ENCODE measurements at regions not wholly inside any gene's neighbourhood (a gene's known extent, or its start where the extent isn't known, plus 50 kb on each side); places are given as distances from the start of the nearest gene placed in this dataset.
A peak's percentile ranks its signal among the peaks of the same experiment; 100 is the strongest.

- no peak for DNase-seq
Measured at GRCh38 chr2:195396479-195396878, 260.5 kb upstream of the SLC39A10 start.

- no peak for DNase-seq
Measured at GRCh38 chr2:195395362-195395761, 261.7 kb upstream of the SLC39A10 start.

- DNase-seq: no peak
Measured at GRCh38 chr2:195392446-195393336, 264.3 kb upstream of the SLC39A10 start.

GRCh38 chr2:195390686-195391321, 266.2 kb upstream of the SLC39A10 start:
- DNase-seq: no peak

DNA sequence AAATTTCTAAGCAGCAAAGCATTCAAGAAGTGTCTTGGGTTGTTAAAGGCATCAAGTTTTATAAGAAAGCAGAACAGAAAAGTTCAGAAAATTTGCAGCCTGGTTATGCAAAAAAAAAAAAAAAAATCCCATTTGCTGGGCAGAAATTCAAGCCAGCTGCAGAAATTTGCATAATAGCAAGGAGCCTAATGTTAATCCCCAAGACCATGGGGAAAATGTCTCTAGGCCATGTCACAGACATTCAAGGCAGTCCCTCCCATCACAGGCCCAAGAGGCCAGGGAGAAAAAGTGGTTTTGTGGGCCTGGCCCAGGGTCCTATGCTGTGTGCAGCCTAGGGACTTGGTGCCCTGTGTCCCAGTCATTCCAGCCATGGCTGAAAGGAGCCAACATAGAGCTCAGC, 269.0 kb upstream of the SLC39A10 start:
- DNase-seq: no peak

DNA sequence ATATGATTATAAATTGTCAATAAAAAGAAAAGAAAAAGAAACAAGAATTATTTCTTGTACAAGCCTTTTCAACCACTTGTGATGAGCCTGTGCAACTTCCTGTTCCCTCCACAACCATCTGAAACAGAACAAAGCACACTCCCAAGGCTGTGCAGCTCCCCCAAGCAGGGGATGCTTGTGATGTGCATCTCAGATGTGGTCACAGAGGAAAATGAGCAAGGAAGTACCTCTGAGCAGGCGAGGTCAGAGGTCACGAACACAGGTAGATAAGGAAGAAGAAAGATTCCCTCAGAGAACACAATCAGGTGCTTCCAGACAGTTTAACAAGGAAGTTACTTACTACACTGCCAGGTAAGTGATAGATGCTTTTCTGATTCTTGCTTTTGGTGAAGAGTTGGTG, 274.8 kb upstream of the SLC39A10 start:
- peak; percentile 9 for DNase-seq

DNA sequence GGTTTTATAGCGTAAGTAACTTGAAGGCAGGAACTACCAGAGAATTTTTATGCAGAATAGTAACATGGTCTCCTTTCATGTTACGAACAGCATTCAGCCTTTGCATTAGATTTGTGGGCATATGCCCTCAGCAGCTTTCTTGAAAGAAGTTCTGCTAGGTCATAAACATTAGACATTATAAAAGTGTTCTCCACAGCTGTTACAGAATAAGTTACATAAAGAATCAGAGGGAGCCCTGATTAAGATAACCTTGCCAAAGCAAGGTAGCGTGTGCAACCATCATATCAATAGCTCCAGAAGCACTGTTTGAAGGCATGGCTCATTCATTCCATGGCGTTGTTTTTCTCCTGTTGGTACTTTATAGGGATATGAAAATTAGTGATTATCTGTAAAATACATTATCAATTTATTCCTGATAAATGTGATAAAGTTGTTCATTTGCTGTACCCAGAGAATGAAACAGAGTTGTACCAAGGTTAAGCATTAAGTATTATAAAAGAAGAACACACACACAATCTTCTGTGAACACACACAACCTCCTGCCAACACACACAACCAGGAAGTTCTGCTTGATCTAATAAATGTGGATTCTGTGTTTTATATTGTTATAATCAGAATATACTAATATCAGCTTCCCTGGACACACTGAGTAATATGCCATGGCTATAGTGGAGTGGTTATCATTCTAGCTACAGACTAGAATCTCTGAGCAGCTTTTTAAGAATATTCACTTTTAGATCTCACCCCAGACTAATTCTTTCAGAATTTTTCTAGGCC, 286.7 kb upstream of the SLC39A10 start:
- no peak for DNase-seq

GRCh38 chr2:195369218-195369587, 287.8 kb upstream of the SLC39A10 start:
- no peak for DNase-seq

GRCh38 chr2:195368249-195369217, 288.5 kb upstream of the SLC39A10 start:
- DNase-seq: no peak

- no peak for DNase-seq
Measured at GRCh38 chr2:195367809-195368208, 289.2 kb upstream of the SLC39A10 start.

DNA sequence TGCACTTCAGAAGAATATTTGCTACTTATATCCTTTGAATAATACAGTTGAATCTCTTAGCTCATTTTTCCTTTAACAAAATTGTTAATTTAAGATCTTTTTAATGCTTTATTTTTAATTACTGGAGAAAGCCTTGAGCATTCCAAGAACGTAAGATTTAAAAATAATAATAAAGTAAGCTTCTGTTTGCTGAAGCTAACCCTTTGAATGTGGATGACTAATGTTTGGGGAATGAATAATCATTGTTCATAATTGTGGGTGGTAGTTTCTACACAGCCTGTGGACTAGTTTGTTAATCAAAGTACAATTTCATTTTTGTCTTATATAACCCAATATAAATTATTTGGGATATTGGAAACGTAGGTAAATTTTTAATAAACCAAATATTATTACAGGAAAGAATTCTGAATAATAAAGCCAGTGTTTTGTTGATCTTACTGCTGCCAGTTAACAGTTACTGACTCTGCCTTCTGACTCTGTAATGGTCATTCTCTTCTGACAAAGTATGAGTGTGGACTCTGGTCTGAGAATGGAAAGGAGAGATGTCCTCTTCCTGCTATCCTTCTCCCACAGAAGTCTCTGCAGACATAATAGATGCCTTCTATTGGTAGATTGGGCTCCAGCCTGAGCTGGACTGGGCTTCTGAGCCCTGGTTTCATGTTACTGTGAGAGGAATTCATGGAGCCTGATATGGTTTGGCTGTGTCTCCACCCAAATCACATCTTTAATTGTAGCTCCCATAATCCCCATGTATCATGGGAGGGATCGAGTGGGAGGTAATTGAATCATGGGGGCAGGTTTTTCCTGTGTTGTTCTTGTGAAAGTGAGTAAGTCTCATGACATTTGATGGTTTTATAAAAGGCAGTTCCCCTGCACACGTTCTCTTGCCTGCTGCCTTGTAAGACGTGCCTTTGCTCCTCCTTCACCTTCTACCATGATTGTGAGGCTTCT, 292.7 kb upstream of the SLC39A10 start:
- no peak for DNase-seq

DNA sequence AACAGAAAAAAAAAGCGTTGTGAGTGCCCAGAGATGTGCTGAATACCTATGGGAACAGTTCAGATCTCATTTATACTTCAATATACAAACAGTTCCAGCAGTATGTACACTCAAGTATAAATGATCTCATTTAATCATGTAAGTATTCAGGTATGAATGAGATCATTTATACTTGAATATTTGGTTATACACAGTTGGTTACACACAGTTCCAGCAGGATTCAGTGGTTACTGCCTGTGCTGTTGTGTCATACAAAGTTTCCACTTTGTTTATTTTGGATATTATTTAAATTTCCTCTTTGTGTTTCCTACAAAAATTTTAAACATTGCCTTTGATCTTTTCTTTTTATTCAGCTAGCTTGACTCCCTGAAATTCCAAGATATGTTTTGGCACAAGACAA, 293.5 kb upstream of the SLC39A10 start:
- no peak for DNase-seq

DNA sequence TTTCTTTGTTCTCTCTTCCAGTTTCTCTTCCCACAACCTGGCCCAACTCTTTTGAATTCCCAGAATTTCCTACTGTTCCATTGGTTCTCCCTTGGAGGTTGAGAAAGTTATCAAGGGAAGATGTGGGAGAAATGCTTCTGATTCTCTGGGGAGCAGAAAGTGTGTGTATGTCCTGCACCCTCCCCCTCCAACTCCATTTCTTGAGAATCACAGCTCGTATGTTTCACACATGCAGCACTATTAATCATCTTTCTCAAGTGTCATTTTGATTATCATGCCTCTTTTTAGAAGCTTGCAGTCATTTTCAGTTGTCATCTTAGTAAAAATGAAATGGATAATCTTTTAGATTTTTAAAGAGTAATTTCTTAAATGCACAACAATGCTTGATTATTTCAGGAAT, 296.8 kb upstream of the SLC39A10 start:
- DNase-seq: no peak

GRCh38 chr2:195359043-195359735, 297.8 kb upstream of the SLC39A10 start:
- DNase-seq: no peak

DNA sequence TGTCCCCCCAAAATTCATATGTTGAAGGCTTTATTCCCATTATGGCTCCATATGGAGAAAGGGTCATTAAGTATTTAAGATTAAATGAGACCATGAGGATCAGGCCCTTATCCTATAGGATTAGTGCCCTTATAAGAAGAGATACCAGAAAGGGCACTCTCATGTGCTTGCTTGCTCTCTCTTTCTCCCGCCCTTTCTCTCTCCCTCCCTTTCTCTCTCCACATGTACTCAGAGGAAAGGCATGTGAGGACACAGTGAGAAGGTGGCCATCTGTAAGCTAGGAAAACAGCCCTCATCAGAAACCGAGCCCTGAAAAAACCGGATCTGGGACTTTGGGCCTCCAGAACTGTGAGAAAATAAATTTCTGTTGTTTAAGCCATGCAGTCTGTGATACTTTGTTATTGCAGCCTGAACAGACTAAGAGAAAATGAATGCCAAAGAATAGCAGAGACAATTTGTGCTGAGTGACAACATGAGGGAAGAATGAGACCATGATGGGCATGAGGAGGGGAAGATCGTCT, 300.0 kb upstream of the SLC39A10 start:
- no peak for DNase-seq

DNA sequence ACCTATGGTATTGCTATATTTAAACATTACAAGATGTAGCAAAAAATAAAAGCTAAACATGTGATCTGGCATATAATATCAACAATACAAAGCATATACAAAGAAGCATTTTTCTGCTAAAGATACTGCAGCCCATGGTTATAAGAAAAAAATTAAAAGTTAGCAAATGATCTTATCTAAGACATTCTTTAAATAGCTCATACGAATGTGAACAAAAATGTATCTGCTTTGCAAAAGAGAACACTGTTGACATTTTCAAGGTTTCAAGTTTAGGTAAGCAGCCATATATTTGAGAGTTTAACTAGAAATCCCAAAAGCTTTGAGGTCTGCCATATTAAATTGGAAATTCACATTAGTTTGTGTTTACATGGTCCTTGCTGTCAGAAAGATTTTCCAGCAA, 301.0 kb upstream of the SLC39A10 start:
- DNase-seq: no peak

DNA sequence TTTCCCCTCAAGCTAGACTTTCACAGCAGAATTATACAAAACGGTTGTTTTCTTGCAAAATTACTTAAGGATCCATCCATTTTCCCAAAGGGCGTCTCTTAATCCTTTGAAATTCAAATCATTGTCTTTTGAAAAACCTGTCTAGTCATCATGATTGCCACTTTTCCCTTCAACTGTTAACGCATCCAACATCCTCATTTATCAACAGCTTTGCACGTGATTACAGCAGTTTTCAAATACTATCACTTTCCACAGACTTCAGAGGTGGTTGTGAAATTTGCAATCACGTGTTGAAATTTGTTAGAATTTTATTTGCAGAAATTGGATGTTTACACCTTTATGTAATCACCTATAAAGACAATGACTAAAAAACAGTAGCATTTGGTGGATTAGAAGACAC, 304.4 kb upstream of the SLC39A10 start:
- no peak for DNase-seq

DNA sequence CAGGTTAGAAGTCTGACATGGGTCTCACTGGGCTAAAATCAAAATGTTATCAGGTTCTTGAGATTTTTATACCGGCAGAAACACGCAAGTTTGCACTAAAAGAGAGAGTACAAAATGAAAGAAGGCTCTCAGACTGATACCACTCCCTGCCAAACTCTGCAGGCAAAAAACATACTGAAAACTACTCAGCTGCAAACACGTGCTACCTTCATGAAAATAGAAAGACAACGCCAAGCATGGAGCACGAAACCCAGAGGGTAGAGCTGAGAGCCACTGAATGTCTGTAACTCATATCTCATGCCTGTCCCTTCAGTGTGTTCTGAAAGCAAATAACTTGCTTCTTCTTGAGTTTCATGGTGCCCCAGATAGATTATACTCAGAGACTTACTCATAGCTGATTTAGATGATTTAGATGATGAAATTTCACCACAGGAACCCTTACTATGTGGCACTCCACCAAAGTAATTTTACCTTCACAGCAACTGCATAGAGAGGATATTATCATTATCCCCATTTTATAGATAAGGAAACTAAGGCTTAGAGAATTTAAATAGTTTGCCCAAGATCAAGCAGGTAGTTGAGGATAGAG, 313.0 kb upstream of the SLC39A10 start:
- no peak for DNase-seq

- no peak for DNase-seq
Measured at GRCh38 chr2:195343540-195343939, 313.5 kb upstream of the SLC39A10 start.

DNA sequence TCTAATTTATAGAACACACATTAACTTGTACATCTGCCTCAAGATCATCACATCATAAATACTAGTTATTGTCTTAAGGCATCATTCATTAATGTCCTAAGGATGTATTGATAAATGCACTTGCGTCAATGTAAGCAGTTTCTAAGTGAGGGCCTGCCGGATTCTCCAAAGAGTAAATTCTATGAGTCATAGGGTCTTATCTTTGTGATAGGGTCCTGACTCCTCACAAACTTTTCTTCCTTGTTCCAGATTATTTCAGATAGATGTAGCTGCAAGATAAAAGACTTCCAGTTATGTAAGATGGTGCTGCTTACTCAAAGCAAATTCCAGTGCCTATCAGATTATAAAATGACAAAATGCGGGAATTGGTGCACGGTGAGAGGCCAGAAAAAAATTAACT, 315.0 kb upstream of the SLC39A10 start:
- no peak for DNase-seq
